H1 (cell line): ENCODE measurements at regions not wholly inside any gene's neighbourhood (a gene's known extent, or its start where the extent isn't known, plus 50 kb on each side); places are given as distances from the start of the nearest gene placed in this dataset.

Experiments used
- CTBP2 ChIP-seq: IDR thresholded peaks from 2 replicates; pipeline ENCODE4 v1.7.0; 2011; ENCODE audit warnings: borderline replicate concordance, mild to moderate bottlenecking, moderate library complexity, mixed read lengths, low read length; ENCODE audit not compliant: insufficient read depth, insufficient read length
- EP300 ChIP-seq, 2 experiments: IDR thresholded peaks; 1 replicate in 1 of 2; 2 replicates in 1 of 2; pipeline ENCODE4 v1.6.1; 2011 to 2012; ENCODE audit warnings: low read depth in 2 of 2, low read length in 2 of 2, mild to moderate bottlenecking in 2 of 2, borderline replicate concordance in 1 of 2, inconsistent platforms in 1 of 2, moderate library complexity in 1 of 2
- JUND ChIP-seq: IDR thresholded peaks from 2 replicates; pipeline ENCODE4 v1.6.1; 2011; ENCODE audit warnings: mild to moderate bottlenecking, improper control_type of control experiment, low read length
- NRF1 ChIP-seq: IDR thresholded peaks from 2 replicates; pipeline ENCODE4 v1.6.1; 2011; ENCODE audit warnings: mild to moderate bottlenecking, low read depth, low read length, improper control_type of control experiment
- POLR2A ChIP-seq, 2 experiments: IDR thresholded peaks; 1 replicate in 1 of 2; 2 replicates in 1 of 2; pipeline ENCODE4 v1.6.1; 2011; ENCODE audit warnings: low read depth in 2 of 2, low read length in 2 of 2, mild to moderate bottlenecking in 2 of 2; ENCODE audit errors: control extremely low read depth in 1 of 2
- SRF ChIP-seq: IDR thresholded peaks from 2 replicates; pipeline ENCODE4 v1.6.1; 2011; ENCODE audit warnings: mild to moderate bottlenecking, low read depth, low read length, moderate library complexity
- YY1 ChIP-seq: IDR thresholded peaks from 2 replicates; pipeline ENCODE4 v1.6.1; 2011; ENCODE audit warnings: low read depth, mild to moderate bottlenecking, low read length
- TF ChIP-seq, protein P1 (sequence below), 3 experiments: IDR thresholded peaks; 1 replicate in 2 of 3; 2 replicates in 1 of 3; pipeline versions ENCODE4 v1.5.1 to v1.6.1; 2011; ENCODE audit warnings: low read length in 3 of 3, mild to moderate bottlenecking in 3 of 3, inconsistent platforms in 2 of 3, low read depth in 1 of 3, moderate library complexity in 1 of 3; ENCODE audit not compliant: insufficient read depth in 1 of 3; ENCODE audit errors: control extremely low read depth in 1 of 3

DNA sequence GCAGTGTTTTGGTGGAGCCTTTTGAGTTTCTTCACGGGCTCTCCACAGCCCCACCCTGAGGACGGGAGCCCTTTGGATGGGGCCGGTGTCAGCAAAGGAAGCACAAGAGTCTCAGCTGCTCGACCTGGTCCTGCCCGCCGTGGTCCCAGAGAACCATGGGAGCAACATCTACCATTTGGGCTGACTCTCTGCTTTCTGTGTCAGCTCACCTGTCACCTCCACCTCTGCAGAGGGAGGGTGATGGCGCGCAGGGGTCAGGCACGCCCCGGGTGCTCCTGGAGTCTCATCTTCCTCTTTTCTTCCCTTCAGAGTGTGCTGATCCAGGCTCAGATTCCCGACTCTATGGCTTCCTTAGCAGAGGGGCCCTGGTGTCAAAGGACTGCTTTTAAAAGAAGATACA is 171.7 kb downstream of the LAT start:
- TF ChIP-seq YY1: no peak
- TF ChIP-seq, protein P1, sequence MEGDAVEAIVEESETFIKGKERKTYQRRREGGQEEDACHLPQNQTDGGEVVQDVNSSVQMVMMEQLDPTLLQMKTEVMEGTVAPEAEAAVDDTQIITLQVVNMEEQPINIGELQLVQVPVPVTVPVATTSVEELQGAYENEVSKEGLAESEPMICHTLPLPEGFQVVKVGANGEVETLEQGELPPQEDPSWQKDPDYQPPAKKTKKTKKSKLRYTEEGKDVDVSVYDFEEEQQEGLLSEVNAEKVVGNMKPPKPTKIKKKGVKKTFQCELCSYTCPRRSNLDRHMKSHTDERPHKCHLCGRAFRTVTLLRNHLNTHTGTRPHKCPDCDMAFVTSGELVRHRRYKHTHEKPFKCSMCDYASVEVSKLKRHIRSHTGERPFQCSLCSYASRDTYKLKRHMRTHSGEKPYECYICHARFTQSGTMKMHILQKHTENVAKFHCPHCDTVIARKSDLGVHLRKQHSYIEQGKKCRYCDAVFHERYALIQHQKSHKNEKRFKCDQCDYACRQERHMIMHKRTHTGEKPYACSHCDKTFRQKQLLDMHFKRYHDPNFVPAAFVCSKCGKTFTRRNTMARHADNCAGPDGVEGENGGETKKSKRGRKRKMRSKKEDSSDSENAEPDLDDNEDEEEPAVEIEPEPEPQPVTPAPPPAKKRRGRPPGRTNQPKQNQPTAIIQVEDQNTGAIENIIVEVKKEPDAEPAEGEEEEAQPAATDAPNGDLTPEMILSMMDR (IDR thresholded peaks at IDR 0.05; ENCODE audit: control extremely low read depth in 1 of 3, insufficient read depth in 1 of 3, low read depth in 1 of 3, low read length in 3 of 3): no peak
- no peak for TF ChIP-seq EP300 (IDR thresholded peaks at IDR 0.05; ENCODE audit: borderline replicate concordance in 1 of 2, low read depth in 2 of 2, low read length in 2 of 2)
- TF ChIP-seq SRF: no peak
- no peak for TF ChIP-seq JUND
- no peak for TF ChIP-seq POLR2A (IDR thresholded peaks at IDR 0.05; ENCODE audit: control extremely low read depth in 1 of 2, low read depth in 2 of 2, low read length in 2 of 2)
- no peak for TF ChIP-seq CTBP2
- no peak for TF ChIP-seq NRF1
